Astrocyte of the spinal cord (primary cell): ENCODE measurements at regions not wholly inside any gene's neighbourhood (a gene's known extent, or its start where the extent isn't known, plus 50 kb on each side); places are given as distances from the start of the nearest gene placed in this dataset.

Experiments used
- DNase-seq: peaks from one replicate; pipeline ENCODE4 v3.0.0; 2011; ENCODE audit warnings: low read depth, low spot score
- H3K4me3 ChIP-seq: 2 replicates; pipeline ENCODE4 v1.5.1; 2011; ENCODE audit warnings: low read depth, mild to moderate bottlenecking, low read length, moderate library complexity
- in situ Hi-C: cut with HindIII; loops from 2 replicates; pipeline ENCODE4 v1.10.0; 2017; ENCODE audit warnings: low sequenced_read_pairs
- TF ChIP-seq, protein P1 (sequence below): IDR thresholded peaks from 2 replicates; pipeline ENCODE4 v1.5.1; 2012; ENCODE audit warnings: low read depth, mild to moderate bottlenecking, low read length, inconsistent platforms

- TF ChIP-seq, protein P1, sequence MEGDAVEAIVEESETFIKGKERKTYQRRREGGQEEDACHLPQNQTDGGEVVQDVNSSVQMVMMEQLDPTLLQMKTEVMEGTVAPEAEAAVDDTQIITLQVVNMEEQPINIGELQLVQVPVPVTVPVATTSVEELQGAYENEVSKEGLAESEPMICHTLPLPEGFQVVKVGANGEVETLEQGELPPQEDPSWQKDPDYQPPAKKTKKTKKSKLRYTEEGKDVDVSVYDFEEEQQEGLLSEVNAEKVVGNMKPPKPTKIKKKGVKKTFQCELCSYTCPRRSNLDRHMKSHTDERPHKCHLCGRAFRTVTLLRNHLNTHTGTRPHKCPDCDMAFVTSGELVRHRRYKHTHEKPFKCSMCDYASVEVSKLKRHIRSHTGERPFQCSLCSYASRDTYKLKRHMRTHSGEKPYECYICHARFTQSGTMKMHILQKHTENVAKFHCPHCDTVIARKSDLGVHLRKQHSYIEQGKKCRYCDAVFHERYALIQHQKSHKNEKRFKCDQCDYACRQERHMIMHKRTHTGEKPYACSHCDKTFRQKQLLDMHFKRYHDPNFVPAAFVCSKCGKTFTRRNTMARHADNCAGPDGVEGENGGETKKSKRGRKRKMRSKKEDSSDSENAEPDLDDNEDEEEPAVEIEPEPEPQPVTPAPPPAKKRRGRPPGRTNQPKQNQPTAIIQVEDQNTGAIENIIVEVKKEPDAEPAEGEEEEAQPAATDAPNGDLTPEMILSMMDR: no peak
- in situ Hi-C loops: no loop called here
- no peak for DNase-seq
- H3K4me3 ChIP-seq: no peak overlapping the region
Observed at GRCh38 chr2:67918471-67918870, 144.3 kb downstream of the C1D start.

DNA sequence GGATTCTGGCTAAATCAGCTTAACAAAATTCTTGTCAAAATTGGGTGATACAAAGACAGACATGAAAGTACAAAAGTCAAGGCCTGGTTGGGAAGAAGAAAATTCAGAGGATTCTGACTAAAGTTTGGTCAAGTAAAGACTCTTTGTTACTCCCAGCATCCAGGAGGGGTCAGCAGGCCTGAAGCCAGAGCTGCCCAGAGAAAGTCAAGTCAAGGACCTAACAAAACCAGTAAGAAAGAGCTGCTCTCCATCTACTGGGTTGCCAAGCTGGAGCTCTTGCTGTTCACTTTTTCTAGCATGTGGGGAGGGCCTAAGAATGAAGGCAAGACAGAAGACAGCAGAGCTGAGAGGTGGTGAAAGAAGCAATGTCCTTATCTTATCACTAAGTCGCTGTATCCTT is 143.3 kb downstream of the C1D start:
- DNase-seq: no peak
- H3K4me3 ChIP-seq: no peak overlapping the region
- TF ChIP-seq, protein P1: no peak
- in situ Hi-C loops: no loop called here

DNA sequence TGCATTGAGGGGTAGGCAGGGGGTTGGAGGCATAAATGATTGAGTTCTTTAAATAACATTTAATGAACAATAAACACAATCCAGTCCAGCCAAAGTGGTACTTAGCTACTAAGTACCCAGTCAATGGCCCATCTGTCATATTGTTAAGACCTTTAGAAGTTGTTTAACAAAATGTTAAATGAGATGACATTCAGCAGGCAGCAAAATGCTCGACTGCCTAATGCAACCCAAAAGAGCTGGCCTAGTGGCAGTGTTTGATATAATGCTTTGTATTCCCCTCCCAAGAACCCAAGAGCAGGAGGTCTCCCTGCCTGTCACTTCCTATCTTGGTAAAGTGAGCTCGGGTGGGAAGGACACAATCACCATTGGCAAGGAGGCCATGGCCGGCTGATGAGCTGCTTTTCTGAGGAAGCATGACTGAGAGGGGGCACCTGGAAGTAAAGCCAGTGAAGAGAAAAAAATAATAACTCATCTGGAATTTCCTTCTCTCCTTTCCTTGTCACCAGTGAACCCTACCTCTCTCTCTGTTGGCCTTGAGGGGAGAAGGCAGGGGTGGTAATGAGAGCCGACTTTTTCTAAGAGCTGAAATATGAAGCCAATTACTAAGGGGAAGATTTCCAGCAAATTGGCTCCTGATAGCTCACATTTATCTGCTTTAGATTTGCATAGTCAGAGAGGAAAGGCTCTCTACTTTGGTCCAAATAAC is 140.6 kb downstream of the C1D start:
- TF ChIP-seq, protein P1: no peak
- in situ Hi-C loops: no loop called here
- no peak overlapping the region for H3K4me3 ChIP-seq
- DNase-seq: no peak

GRCh38 chr2:67923696-67924095 is 139.1 kb downstream of the C1D start:
- in situ Hi-C loops: no loop called here
- no peak overlapping the region for H3K4me3 ChIP-seq

GRCh38 chr2:67927501-67927900 is 135.3 kb downstream of the C1D start:
- TF ChIP-seq, protein P1: no peak
- DNase-seq: no peak
- in situ Hi-C loops: no loop called here
- H3K4me3 ChIP-seq: no peak overlapping the region

More at GRCh38 chr2:67923696-67924095, 139.1 kb downstream of the C1D start:
- DNase-seq: no peak
- TF ChIP-seq, protein P1: no peak

GRCh38 chr2:67930156-67930555 is 132.6 kb downstream of the C1D start:
- in situ Hi-C loops: no loop called here
- DNase-seq: no peak
- TF ChIP-seq, protein P1: no peak
- H3K4me3 ChIP-seq: no peak overlapping the region

GRCh38 chr2:67936969-67937368 is 125.8 kb downstream of the C1D start:
- DNase-seq: no peak
- TF ChIP-seq, protein P1: no peak
- in situ Hi-C loops: no loop called here
- no peak overlapping the region for H3K4me3 ChIP-seq
